Epithelial cell of esophagus (primary cell): ENCODE measurements at regions not wholly inside any gene's neighbourhood (a gene's known extent, or its start where the extent isn't known, plus 50 kb on each side); places are given as distances from the start of the nearest gene placed in this dataset.
A peak's percentile ranks its signal among the peaks of the same experiment; 100 is the strongest.

Experiments
- DNase-seq: peaks from one replicate; pipeline ENCODE4 v3.0.0; 2010; ENCODE audit warnings: low read depth
- H3K4me3 ChIP-seq: 2 replicates; pipeline ENCODE4 v1.5.1; 2011; ENCODE audit warnings: mild to moderate bottlenecking, low read length, control low read depth
- TF ChIP-seq, protein P1 (sequence below): IDR thresholded peaks from 2 replicates; pipeline ENCODE4 v1.5.1; 2011; ENCODE audit warnings: low read depth, mild to moderate bottlenecking, low read length, control low read depth, inconsistent platforms; ENCODE audit not compliant: insufficient read depth; ENCODE audit errors: missing control alignments

DNA sequence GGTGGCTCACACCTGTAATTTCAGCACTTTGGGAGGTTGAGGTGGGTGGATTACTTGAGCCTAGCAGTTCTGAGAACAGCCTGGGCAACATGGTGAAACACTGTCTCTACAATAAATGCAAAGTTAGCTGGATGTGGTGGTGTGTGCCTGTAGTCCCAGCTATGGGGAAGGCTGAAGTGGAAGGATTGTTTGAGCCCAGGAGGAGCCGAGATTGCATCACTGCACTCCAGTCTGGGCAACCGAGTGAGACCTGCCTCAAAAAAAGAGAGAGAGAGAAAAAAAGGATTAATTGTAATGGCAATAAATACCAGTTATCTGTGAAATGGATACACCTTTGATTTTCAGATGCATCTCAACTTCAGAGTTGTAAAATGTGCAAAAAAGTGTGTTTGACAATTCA is 58.8 kb downstream of the SPRY1 start:
- no peak for DNase-seq
- TF ChIP-seq, protein P1, sequence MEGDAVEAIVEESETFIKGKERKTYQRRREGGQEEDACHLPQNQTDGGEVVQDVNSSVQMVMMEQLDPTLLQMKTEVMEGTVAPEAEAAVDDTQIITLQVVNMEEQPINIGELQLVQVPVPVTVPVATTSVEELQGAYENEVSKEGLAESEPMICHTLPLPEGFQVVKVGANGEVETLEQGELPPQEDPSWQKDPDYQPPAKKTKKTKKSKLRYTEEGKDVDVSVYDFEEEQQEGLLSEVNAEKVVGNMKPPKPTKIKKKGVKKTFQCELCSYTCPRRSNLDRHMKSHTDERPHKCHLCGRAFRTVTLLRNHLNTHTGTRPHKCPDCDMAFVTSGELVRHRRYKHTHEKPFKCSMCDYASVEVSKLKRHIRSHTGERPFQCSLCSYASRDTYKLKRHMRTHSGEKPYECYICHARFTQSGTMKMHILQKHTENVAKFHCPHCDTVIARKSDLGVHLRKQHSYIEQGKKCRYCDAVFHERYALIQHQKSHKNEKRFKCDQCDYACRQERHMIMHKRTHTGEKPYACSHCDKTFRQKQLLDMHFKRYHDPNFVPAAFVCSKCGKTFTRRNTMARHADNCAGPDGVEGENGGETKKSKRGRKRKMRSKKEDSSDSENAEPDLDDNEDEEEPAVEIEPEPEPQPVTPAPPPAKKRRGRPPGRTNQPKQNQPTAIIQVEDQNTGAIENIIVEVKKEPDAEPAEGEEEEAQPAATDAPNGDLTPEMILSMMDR: no peak
- H3K4me3 ChIP-seq: no peak overlapping the region

DNA sequence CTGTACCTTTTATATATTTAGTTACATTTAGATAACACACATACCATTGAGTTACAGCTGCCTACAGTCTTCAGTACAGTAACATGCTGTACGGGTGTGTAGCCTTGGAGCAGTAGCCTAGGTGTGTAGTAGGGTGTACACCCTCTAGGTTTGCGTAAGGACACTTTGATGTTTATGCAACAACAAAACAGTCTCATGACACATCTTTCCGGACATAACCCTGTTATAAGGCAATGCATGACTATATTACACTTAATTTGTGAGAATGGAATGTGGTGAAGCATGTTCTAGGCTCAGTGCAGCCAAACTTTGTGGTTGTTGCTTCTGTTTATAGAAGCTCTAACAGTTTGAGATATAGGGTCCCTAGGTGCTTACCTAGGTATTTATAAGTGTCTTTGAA is 65.4 kb downstream of the SPRY1 start:
- TF ChIP-seq, protein P1: no peak
- no peak overlapping the region for H3K4me3 ChIP-seq
- peak; percentile 95 for DNase-seq

DNA sequence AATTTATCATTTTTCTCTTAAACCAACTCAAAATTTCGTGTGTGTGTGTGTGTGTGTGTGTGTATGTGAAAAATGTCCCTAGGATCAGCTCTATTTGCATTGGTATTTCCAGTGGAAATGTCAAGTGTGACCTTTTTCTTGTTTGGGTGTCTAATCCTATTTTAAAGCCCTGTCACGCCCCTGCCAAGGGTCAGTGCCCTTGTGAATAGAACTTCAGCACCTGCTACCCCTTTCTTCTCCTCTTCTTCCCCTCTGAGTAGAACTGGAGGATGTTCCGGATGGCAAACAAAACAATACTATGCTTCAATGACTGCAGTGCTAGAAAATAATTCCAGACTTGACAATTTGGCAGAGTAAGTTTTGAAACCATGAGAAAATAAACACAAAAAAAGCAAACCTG is 67.3 kb downstream of the SPRY1 start:
- no peak overlapping the region for H3K4me3 ChIP-seq
- TF ChIP-seq, protein P1: no peak
- no peak for DNase-seq

DNA sequence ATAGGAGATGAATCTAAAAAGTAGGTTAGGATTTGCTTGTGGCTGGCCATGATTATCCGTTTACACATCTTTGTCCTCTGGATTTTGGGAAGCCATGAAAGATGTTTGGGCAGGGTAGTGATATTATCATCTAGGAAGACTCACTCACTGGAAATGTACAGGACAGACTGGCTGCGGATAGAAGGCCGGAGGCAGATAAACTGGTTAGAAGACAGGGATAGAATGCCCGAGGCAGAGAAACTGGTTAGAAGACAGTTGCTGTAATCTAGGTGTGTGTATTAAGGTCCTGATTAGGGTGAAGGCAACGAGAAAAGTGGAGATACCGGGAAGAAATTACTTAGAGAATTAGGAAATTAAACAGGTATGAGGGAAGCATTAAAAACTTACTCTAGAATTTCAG is 68.8 kb downstream of the SPRY1 start:
- DNase-seq: peak; percentile 37
- H3K4me3 ChIP-seq: no peak overlapping the region
- TF ChIP-seq, protein P1: no peak

DNA sequence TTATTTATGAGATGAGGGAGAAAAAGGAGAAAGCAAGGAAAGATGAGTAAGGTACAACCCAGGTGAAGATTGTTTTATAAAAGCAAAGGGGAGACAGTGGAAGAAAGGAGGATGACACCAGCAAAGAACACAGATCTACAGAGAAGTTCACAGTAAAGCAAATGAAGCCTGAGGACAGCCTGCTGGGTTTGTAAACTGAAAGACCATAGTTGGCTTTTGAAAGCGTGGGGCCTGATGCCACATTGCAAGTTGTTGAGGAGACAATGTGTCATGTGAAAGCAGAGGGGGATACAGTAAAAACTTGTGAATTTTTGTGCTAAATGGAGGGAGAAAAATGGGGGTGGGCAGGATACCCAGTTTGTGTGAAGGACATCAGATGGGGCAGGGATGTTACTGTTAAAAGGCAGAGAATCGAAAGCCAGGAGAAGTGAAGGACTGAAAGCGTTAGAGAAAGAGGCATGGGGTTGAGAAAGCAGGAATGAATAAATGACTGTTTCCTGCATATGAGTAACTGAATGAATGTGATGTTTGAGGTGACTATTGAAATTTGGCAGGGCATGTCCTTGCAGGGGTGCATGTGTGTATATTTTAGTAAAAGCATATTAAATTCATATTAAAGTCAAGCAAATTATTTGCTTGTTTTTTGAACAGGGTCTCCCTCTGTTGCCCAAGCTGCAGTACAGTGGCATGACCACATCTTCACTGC is 69.6 kb downstream of the SPRY1 start:
- TF ChIP-seq, protein P1: no peak
- DNase-seq: no peak

DNA sequence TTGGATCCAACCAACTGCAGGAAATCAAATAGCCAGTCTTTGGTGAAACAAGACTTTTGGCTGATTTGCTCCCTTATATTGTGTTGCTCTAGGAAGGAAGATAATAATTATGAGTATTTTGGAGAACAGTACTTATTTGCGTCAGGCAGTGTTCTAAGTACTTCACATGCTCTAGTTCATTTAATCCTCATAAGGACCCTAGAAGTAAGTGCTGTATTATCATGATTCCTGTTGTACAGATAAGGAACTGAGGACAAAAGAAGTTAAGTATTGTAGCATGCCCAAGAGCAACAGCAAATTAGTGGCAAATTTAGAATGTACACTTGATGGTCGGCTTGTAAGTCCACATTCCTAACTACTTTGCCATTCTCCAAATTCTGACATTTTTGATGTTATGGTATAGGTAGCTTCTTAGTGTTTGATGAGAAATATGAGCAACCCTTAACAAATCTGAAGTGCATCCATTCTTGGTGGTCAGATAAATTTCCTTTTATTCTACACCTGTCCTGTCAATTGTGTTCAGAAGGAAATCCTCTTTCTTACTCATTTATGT is 72.0 kb downstream of the SPRY1 start:
- TF ChIP-seq, protein P1: no peak
- H3K4me3 ChIP-seq: no peak overlapping the region
- no peak for DNase-seq

More for the DNA sequence above, 69.6 kb downstream of the SPRY1 start:
- H3K4me3 ChIP-seq: no peak overlapping the region

DNA sequence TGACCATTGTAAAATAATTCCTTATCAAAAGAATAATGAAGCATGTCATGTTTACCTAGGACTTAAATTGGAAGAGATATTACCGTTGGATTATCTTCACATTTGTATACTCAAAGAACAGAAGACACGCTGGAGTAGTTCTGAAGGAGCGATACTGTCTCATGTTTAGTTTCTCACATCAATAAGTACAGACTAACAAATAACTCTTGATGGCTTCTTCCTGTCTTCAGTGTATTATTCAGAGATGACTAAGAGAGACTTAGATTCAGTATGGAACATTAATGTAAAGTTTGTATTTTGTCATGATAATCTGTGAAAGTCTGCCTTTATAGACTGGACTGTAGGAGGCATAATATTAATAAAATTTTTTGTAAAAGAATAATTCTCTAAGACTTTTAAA is 72.7 kb downstream of the SPRY1 start:
- H3K4me3 ChIP-seq: no peak overlapping the region
- peak; percentile 20 for DNase-seq
- TF ChIP-seq, protein P1: no peak
